Cardiac muscle cell (in vitro differentiated cells and primary cell): ENCODE measurements at regions not wholly inside any gene's neighbourhood (a gene's known extent, or its start where the extent isn't known, plus 50 kb on each side); places are given as distances from the start of the nearest gene placed in this dataset.
A peak's percentile ranks its signal among the peaks of the same experiment; 100 is the strongest.

Source experiments
- DNase-seq, 2 donors: peaks; one replicate each; pipeline versions ENCODE4 v3.0.0 to v3.0.0-alpha.2; 2010 to 2017; ENCODE audit warnings: low read depth in 1 of 2, low spot score in 1 of 2
- H3K27ac ChIP-seq: fragments of 200-600 bp; sonication (generic); 2 replicates; pipeline ENCODE4 v1.5.1; 2016
- H3K27me3 ChIP-seq: fragments of 200-600 bp; sonication (generic); 2 replicates; pipeline ENCODE4 v1.6.0; 2016; ENCODE audit warnings: control low read depth
- H3K36me3 ChIP-seq: fragments of 200-600 bp; sonication (generic); 2 replicates; pipeline ENCODE4 v1.5.1; 2016; ENCODE audit warnings: control low read depth
- H3K4me1 ChIP-seq: fragments of 200-600 bp; sonication (generic); 2 replicates; pipeline ENCODE4 v1.8.1; 2017; ENCODE audit warnings: low read depth, mild to moderate bottlenecking, mixed run types
- H3K4me3 ChIP-seq: fragments of 200-600 bp; sonication (generic); 2 replicates; pipeline ENCODE4 v1.5.1; 2016; ENCODE audit warnings: mild to moderate bottlenecking
- H3K9me3 ChIP-seq: fragments of 200-600 bp; sonication (generic); 2 replicates; pipeline ENCODE4 v1.5.1; 2017; ENCODE audit warnings: low read depth, mild to moderate bottlenecking, control low read depth
- TF ChIP-seq, protein P1 (sequence below): IDR thresholded peaks from 2 replicates; pipeline ENCODE4 v1.5.1; 2012; ENCODE audit warnings: low read depth, mild to moderate bottlenecking, low read length

DNA sequence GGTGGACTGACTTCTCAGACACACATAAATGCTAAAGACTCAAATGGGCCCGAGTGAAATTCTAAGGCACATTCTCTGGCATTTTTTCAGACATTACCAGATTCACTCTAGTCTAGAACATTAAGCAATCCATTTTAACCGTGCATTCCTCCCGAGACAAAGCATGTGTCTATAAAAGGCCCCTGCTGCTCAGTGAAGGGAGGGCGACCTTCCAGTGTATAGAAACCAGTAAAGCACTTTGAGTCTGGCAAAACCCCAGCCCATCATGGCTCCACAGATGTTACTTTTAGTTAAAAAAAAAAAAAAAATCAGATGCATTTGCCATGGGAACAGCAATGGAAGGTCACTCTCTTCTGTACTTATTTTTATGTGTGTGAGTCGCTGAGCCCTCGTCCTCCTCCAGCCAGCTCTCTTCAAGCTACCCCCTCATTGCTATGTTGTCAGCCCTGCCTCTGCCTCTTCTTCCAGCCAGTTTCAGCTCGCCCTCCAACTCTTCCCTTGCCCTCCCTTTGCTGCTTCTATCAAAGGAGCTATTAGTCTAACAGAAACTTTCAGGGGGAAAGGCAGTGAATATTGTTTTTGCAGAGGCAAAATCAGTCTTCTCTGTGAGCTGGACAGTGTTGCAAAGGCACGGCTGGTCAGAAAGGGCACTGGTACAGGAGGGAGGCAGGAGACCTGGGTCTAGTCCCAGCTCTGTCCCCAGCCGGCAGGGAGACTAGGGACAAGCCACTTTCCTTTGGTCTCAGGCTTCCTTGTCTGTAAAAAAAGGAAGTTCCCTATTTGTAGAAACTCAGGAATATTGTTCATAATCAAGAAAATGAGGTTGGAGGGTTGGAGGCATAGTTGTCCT lies 644.2 kb downstream of the ZNF674 start:
- Histone ChIP-seq H3K27me3 (no peaks in the 10 kb centered on the region), H3K9me3 (no peaks in the 10 kb centered on the region), H3K27ac (no peak overlapping the region), H3K4me3 (no peak overlapping the region), H3K4me1 (no peaks in the 10 kb centered on the region), H3K36me3 (no peaks in the 10 kb centered on the region)
- TF ChIP-seq, protein P1, sequence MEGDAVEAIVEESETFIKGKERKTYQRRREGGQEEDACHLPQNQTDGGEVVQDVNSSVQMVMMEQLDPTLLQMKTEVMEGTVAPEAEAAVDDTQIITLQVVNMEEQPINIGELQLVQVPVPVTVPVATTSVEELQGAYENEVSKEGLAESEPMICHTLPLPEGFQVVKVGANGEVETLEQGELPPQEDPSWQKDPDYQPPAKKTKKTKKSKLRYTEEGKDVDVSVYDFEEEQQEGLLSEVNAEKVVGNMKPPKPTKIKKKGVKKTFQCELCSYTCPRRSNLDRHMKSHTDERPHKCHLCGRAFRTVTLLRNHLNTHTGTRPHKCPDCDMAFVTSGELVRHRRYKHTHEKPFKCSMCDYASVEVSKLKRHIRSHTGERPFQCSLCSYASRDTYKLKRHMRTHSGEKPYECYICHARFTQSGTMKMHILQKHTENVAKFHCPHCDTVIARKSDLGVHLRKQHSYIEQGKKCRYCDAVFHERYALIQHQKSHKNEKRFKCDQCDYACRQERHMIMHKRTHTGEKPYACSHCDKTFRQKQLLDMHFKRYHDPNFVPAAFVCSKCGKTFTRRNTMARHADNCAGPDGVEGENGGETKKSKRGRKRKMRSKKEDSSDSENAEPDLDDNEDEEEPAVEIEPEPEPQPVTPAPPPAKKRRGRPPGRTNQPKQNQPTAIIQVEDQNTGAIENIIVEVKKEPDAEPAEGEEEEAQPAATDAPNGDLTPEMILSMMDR, result no peak
- peak in 1 of 2 donors; percentile 62 for DNase-seq

DNA sequence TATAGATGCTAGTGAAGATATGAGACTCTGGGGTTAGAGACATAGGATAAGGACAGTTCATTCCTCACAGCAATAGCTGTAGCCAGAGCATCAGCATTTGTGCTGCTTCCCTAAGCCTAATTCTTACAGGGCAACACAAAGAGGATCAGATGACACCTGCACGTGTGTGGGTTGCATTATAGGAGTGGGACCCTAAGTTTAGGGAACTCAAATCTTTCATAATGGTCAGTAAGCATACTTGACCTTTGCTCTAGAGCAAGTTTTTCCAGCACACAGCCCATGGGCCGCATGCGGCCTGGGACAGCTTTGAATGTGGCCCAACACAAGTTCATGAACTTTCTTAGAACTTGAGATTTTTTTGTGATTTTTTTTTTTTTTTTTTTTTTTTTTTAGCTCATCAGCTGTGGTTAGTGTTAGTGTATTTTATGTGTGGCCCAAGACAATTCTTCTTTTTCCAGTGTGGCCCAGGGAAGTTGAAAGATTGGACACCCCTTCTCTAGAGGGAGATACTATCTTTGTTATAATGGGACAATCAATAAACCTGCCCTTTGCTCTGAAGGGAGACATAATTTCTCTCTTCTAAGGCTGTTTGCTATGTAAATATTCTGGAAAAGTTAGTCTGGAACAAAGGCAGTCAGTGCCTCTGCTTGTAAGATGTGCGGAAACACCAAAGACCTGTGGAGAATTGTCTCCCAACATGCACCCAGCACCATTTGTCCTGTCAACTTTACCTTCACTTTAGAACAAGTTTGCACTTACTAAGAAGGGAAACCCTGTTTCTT lies 650.2 kb downstream of the ZNF674 start:
- no peaks in the 10 kb centered on the region for H3K4me1 ChIP-seq
- H3K9me3 ChIP-seq, result peaks cover 3% of the 10 kb centered on the region
- H3K27ac ChIP-seq, result no peak overlapping the region
- no peak overlapping the region for H3K4me3 ChIP-seq
- no peaks in the 10 kb centered on the region for H3K36me3 ChIP-seq
- DNase-seq, result no peak
- H3K27me3 ChIP-seq, result no peaks in the 10 kb centered on the region
- TF ChIP-seq, protein P1, result no peak

DNA sequence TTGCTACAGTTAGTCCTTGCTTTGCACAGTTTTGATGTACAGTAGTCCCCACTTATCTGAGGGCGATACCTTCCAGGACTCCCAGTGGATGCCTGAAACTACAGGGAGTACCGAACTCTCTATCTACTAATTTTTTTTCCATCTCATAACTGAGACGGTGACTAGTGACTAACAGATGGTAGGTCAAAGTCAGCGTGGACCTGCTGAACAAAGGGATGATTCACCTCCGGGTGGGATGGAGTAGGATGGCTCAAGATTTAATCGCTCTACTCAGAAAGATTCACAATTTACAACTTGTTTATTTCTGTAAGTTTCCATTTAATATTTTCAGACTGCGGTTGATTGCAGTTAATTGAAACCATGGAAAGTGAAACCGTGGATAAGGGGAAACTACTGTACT lies 655.8 kb downstream of the ZNF674 start:
- DNase-seq, result no peak
- TF ChIP-seq, protein P1, result no peak

DNA sequence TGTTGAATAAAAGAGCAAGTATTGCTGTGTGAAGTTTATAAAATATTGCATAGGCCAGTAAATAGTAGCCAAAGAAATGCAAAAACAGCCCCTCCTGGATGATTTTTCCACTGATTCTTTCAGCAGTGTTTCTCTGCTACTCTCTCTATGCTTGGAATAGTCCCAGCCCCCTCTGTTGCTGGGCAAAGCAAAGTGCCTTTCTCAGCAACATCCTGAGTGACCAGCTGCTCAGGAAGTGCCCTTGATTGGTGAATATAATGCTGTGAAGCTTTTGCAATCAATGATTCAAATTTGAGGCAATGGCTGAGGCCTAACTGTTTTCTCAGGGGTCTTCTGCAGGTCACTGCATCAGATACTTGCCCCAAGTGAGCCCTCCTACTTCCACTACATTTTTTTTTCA lies 656.7 kb downstream of the ZNF674 start:
- H3K36me3 ChIP-seq, result no peaks in the 10 kb centered on the region
- no peak for DNase-seq
- no peak overlapping the region for H3K27ac ChIP-seq
- no peaks in the 10 kb centered on the region for H3K4me1 ChIP-seq
- H3K4me3 ChIP-seq, result no peak overlapping the region
- H3K9me3 ChIP-seq, result peaks cover 3% of the 10 kb centered on the region
- TF ChIP-seq, protein P1, result no peak
- H3K27me3 ChIP-seq, result no peaks in the 10 kb centered on the region

More for the DNA sequence above, 655.8 kb downstream of the ZNF674 start:
- Histone ChIP-seq H3K27me3 (no peaks in the 10 kb centered on the region), H3K4me3 (no peak overlapping the region), H3K36me3 (no peaks in the 10 kb centered on the region), H3K27ac (no peak overlapping the region), H3K4me1 (no peaks in the 10 kb centered on the region), H3K9me3 (peaks cover 3% of the 10 kb centered on the region)

DNA sequence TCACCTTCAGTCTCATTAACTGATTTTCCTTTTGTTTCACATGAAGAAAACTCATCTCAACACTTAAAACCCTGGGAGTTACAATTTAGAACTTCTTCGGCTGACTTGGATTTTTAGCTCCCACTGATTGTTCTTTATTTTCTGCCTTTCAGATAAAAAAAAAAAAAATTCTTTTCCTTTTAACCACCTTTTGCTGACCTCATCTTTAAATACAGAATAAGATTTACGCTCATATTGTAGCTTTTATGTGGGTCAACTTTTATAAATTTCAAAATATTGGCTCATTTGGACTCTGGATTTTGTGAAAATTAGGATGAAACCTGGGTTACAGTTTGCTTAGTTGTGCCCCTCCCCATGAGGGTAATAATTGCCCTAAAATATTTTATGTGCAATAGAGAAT lies 659.3 kb downstream of the ZNF674 start:
- Histone ChIP-seq H3K27me3 (no peaks in the 10 kb centered on the region), H3K9me3 (peaks cover 3% of the 10 kb centered on the region)
- no peak for DNase-seq

More for the DNA sequence above, 659.3 kb downstream of the ZNF674 start:
- Histone ChIP-seq H3K4me1 (no peaks in the 10 kb centered on the region), H3K27ac (no peak overlapping the region), H3K36me3 (no peaks in the 10 kb centered on the region), H3K4me3 (no peak overlapping the region)
- TF ChIP-seq, protein P1, result no peak
